Neural progenitor cell (in vitro differentiated cells): ENCODE measurements at regions not wholly inside any gene's neighbourhood (a gene's known extent, or its start where the extent isn't known, plus 50 kb on each side); places are given as distances from the start of the nearest gene placed in this dataset.
A peak's percentile ranks its signal among the peaks of the same experiment; 100 is the strongest.

Source experiments
- DNase-seq: peaks from one replicate; pipeline ENCODE4 v3.0.0-alpha.2; 2016; ENCODE audit warnings: low spot score
- H2AFZ ChIP-seq: fragments of 200-600 bp; sonication (generic); replicated peaks from 2 replicates; pipeline ENCODE4 v1.6.1; 2016; ENCODE audit warnings: antibody characterized with exemption
- H3F3A ChIP-seq: fragments of 200-600 bp; sonication (generic); 2 replicates; pipeline ENCODE4 v1.6.1; 2016; ENCODE audit warnings: antibody characterized with exemption, low read depth
- H3K27ac ChIP-seq: fragments of 200-600 bp; sonication (generic); 2 replicates; pipeline ENCODE4 v1.5.1; 2016; ENCODE audit warnings: mild to moderate bottlenecking
- H3K27me3 ChIP-seq: fragments of 200-600 bp; sonication (generic); 2 replicates; pipeline ENCODE4 v1.6.1; 2016; ENCODE audit warnings: mild to moderate bottlenecking, moderate library complexity
- H3K36me3 ChIP-seq: fragments of 200-600 bp; sonication (generic); 2 replicates; pipeline ENCODE4 v1.5.1; 2016
- H3K4me1 ChIP-seq: fragments of 200-600 bp; sonication (generic); 2 replicates; pipeline ENCODE4 v1.6.1; 2016; ENCODE audit warnings: mixed run types
- H3K4me2 ChIP-seq: fragments of 200-600 bp; sonication (generic); 2 replicates; pipeline ENCODE4 v1.6.1; 2016
- H3K4me3 ChIP-seq: fragments of 200-600 bp; sonication (generic); 2 replicates; pipeline ENCODE4 v1.5.1; 2016
- H3K79me2 ChIP-seq: fragments of 200-600 bp; sonication (generic); 2 replicates; pipeline ENCODE4 v1.6.1; 2016; ENCODE audit warnings: low read depth
- H3K9ac ChIP-seq: fragments of 200-600 bp; sonication (generic); 2 replicates; pipeline ENCODE4 v1.6.1; 2016
- H3K9me3 ChIP-seq: fragments of 200-600 bp; sonication (generic); 2 replicates; pipeline ENCODE4 v1.5.1; 2016; ENCODE audit warnings: low read depth
- H4K20me1 ChIP-seq: fragments of 200-600 bp; sonication (generic); 2 replicates; pipeline ENCODE4 v1.6.1; 2016; ENCODE audit warnings: low read depth
- H3K27ac Mint-ChIP-seq: 3 replicates; pipeline ENCODE4 v1.8.0; 2021; ENCODE audit warnings: mixed read lengths
- H3K27me3 Mint-ChIP-seq: 2 replicates; pipeline ENCODE4 v1.8.0; 2022; ENCODE audit warnings: low read depth, mild to moderate bottlenecking, inconsistent platforms, moderate library complexity, mixed read lengths; ENCODE audit not compliant: insufficient read depth
- H3K36me3 Mint-ChIP-seq: 3 replicates; pipeline ENCODE4 v1.8.0; 2021; ENCODE audit warnings: mixed read lengths
- H3K4me1 Mint-ChIP-seq: 3 replicates; pipeline ENCODE4 v1.8.0; 2021; ENCODE audit warnings: mixed read lengths
- H3K4me3 Mint-ChIP-seq: 3 replicates; pipeline ENCODE4 v1.8.0; 2021; ENCODE audit warnings: mild to moderate bottlenecking, moderate library complexity, mixed read lengths
- H3K9me3 Mint-ChIP-seq: 3 replicates; pipeline ENCODE4 v1.8.0; 2020; ENCODE audit warnings: mixed read lengths
- CTCF ChIP-seq: fragments of 200-600 bp; sonication (generic); IDR thresholded peaks from 2 replicates; pipeline ENCODE4 v1.5.1; 2017; ENCODE audit warnings: antibody characterized with exemption, mild to moderate bottlenecking
- EZH2 ChIP-seq: fragments of 200-600 bp; sonication (generic); IDR thresholded peaks from 2 replicates; pipeline ENCODE4 v1.6.1; 2017; ENCODE audit warnings: antibody characterized with exemption, mild to moderate bottlenecking, moderate library complexity
- EZH2phosphoT487 ChIP-seq: fragments of 200-600 bp; sonication (generic); IDR thresholded peaks from 2 replicates; pipeline ENCODE4 v1.6.1; 2017; ENCODE audit warnings: antibody characterized with exemption

- Histone ChIP-seq H3K4me3 (no peak overlapping the region), H3K27ac (no peak overlapping the region), H3K79me2 (no peaks in the 10 kb centered on the region), H3K9me3 (no peaks in the 10 kb centered on the region), H3K9ac (no peak overlapping the region), H3F3A (no peaks in the 10 kb centered on the region), H3K36me3 (no peaks in the 10 kb centered on the region), H3K27me3 (no peaks in the 10 kb centered on the region), H3K4me1 (no peaks in the 10 kb centered on the region), H4K20me1 (no peaks in the 10 kb centered on the region), H2AFZ (no peak overlapping the region), H3K4me2 (no peak overlapping the region)
- Mint-ChIP-seq H3K36me3 (peaks cover 5% of the 10 kb centered on the region), H3K4me1 (peaks cover 12% of the 10 kb centered on the region), H3K27ac (no peak overlapping the region), H3K9me3 (peaks cover 6% of the 10 kb centered on the region), H3K27me3 (peaks cover 2% of the 10 kb centered on the region), H3K4me3 (no peak overlapping the region)
- TF ChIP-seq CTCF: no peak
- no peak for TF ChIP-seq EZH2phosphoT487
- TF ChIP-seq EZH2: no peak
- no peak for DNase-seq
Measured at GRCh38 chr2:223697316-223697891, 95.2 kb upstream of the SCG2 start.

DNA sequence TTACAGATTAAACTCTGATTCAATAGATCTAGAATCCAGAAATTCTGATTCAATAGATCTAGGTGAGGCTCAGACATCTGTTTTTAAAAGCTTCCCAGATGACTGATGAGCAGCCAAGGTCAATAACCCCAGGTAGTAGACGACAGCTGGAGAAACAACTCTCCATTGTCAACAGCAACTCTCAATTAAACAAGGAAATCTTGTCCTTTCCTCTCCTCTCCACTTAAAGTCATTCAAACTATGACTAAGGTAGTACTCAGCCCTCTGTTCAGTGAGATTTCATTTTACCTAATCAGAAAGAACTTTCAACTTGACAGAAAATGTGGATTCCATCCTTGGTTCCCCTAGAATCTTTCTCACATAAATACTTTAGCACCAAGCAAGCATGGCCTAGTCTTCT is 94.6 kb upstream of the SCG2 start:
- Histone ChIP-seq H2AFZ (no peak overlapping the region), H3K4me1 (no peaks in the 10 kb centered on the region), H3K9ac (no peak overlapping the region), H3K27me3 (no peaks in the 10 kb centered on the region), H4K20me1 (no peaks in the 10 kb centered on the region), H3F3A (no peaks in the 10 kb centered on the region), H3K4me2 (no peak overlapping the region), H3K9me3 (no peaks in the 10 kb centered on the region), H3K36me3 (no peaks in the 10 kb centered on the region), H3K4me3 (no peak overlapping the region), H3K27ac (no peak overlapping the region), H3K79me2 (no peaks in the 10 kb centered on the region)
- peaks cover 6% of the 10 kb centered on the region for H3K9me3 Mint-ChIP-seq
- H3K4me3 Mint-ChIP-seq: no peak overlapping the region
- peaks cover 2% of the 10 kb centered on the region for H3K27me3 Mint-ChIP-seq
- DNase-seq: no peak
- H3K4me1 Mint-ChIP-seq: peaks cover 18% of the 10 kb centered on the region
- H3K27ac Mint-ChIP-seq: no peak overlapping the region
- peaks cover 5% of the 10 kb centered on the region for H3K36me3 Mint-ChIP-seq
- TF ChIP-seq EZH2: no peak
- no peak for TF ChIP-seq EZH2phosphoT487
- no peak for TF ChIP-seq CTCF

DNA sequence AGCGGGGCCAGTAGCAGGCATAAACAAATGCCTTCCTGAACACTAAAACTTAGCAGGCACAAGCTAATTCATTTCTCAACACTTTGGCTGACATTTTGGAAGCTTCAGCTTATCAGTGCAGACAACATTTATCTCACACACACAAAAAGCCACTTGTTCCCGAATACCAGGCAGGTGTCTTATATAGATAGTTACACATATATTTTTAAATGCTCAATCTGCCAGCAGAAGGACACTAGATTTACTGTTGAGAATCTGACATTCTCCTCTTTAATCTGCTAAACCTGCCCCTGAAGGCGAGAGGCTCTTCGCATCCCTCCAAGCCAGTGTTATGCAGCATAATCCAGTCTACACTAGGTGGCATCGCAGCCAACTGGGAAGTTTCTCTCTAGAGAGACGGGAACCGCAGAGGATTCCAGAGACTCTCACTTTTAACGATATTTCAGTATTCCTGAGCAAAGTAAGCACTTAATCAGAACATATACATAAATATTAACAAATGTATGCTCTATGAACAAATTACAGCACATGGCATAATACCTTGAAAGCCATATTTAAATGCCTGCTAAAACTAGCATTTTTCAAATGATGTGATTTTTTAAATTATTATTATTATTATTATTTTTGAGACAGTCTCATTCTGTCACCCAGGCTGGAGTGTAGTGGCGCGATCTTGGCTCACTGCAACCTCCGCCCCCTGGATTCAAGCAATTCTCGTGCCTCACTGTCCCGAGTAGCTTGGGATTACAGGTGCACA is 90.2 kb upstream of the SCG2 start:
- no peaks in the 10 kb centered on the region for H3K9me3 ChIP-seq
- no peak overlapping the region for H3K27ac ChIP-seq
- Mint-ChIP-seq H3K9me3 (peaks cover 8% of the 10 kb centered on the region), H3K4me3 (no peak overlapping the region), H3K4me1 (peaks cover 24% of the 10 kb centered on the region), H3K27me3 (peaks cover 2% of the 10 kb centered on the region), H3K27ac (peak overlapping the region; percentile 7), H3K36me3 (peaks cover 6% of the 10 kb centered on the region)
- H3K79me2 ChIP-seq: no peaks in the 10 kb centered on the region
- peak; percentile 69 for DNase-seq
- no peak for TF ChIP-seq EZH2
- TF ChIP-seq EZH2phosphoT487: no peak
- TF ChIP-seq CTCF: peak; percentile 65
- no peak overlapping the region for H3K4me2 ChIP-seq
- no peaks in the 10 kb centered on the region for H3K27me3 ChIP-seq
- no peaks in the 10 kb centered on the region for H3K4me1 ChIP-seq
- H2AFZ ChIP-seq: no peak overlapping the region
- no peak overlapping the region for H3K4me3 ChIP-seq
- H3F3A ChIP-seq: no peaks in the 10 kb centered on the region
- H4K20me1 ChIP-seq: no peaks in the 10 kb centered on the region
- H3K9ac ChIP-seq: no peak overlapping the region
- H3K36me3 ChIP-seq: no peaks in the 10 kb centered on the region
